C4-2B (cell line): ENCODE measurements at regions not wholly inside any gene's neighbourhood (a gene's known extent, or its start where the extent isn't known, plus 50 kb on each side); places are given as distances from the start of the nearest gene placed in this dataset.

ENCODE experiments used
- H3K27ac ChIP-seq: fragments of 450-650 bp; 2 replicates; pipeline ENCODE4 v1.5.1; 2017
- CTCF ChIP-seq: fragments of 450-650 bp; conservative IDR thresholded peaks from 2 replicates; pipeline ENCODE4 v1.5.1; 2017; ENCODE audit warnings: mild to moderate bottlenecking
- ZFX ChIP-seq: fragments of 450-650 bp; IDR thresholded peaks from 2 replicates; pipeline ENCODE4 v1.6.1; 2017

- H3K27ac ChIP-seq: no peak overlapping the region
- TF ChIP-seq ZFX (no peak), CTCF (no peak)
Measured at GRCh38 chr15:46620392-46621013, 985.7 kb downstream of the SQOR start.

- TF ChIP-seq ZFX (no peak), CTCF (no peak)
- no peak overlapping the region for H3K27ac ChIP-seq
Measured at GRCh38 chr15:46622851-46623250, 988.0 kb downstream of the SQOR start.

- no peak for TF ChIP-seq ZFX
- no peak for TF ChIP-seq CTCF
- H3K27ac ChIP-seq: no peak overlapping the region
Measured at GRCh38 chr15:46636206-46636605, 1001.4 kb downstream of the SQOR start.

GRCh38 chr15:46644501-46645481, 1010.0 kb downstream of the SQOR start:
- H3K27ac ChIP-seq: no peak overlapping the region
- TF ChIP-seq ZFX (no peak), CTCF (no peak)

- no peak for TF ChIP-seq CTCF
- no peak for TF ChIP-seq ZFX
- no peak overlapping the region for H3K27ac ChIP-seq
Measured at GRCh38 chr15:46646490-46646889, 1011.7 kb downstream of the SQOR start.

GRCh38 chr15:46647046-46647445, 1012.2 kb downstream of the SQOR start:
- H3K27ac ChIP-seq: no peak overlapping the region
- TF ChIP-seq CTCF: no peak
- TF ChIP-seq ZFX: no peak

- no peak overlapping the region for H3K27ac ChIP-seq
- TF ChIP-seq ZFX: no peak
- no peak for TF ChIP-seq CTCF
Measured at GRCh38 chr15:46652266-46652665, 1017.4 kb downstream of the SQOR start.
